HCT116 (cell line): ENCODE measurements at regions not wholly inside any gene's neighbourhood (a gene's known extent, or its start where the extent isn't known, plus 50 kb on each side); places are given as distances from the start of the nearest gene placed in this dataset.

Source experiments
- ATAC-seq: fragments of 200-7000 bp; cut with Tn5 transposase; 2 replicates; pipeline ENCODE4 v1.9.1; 2020; ENCODE audit warnings: mild to moderate bottlenecking, moderate library complexity
- BruUV-seq: library from RNA; stranded (reverse); fragments of 400-500 nt; replicated peaks from 2 replicates; lab custom pipeline; 2021; lab: Mats Ljungman, UMichigan
- CTCF ChIA-PET: fragments of 300-600 bp; sonication (Branson Sonifier 250); formaldehyde crosslinking; loops from one replicate; lab custom pipeline; 2021; ENCODE audit warnings: antibody characterized with exemption; lab: Charles Lee
- POLR2A ChIA-PET: fragments of 300-600, 350-600 bp; sonication (Branson Sonifier 250); formaldehyde crosslinking; loops from one replicate; lab custom pipeline; 2021; ENCODE audit warnings: antibody characterized with exemption; lab: Charles Lee
- RAD21 ChIA-PET, 2 experiments: fragments of 300-600 bp; sonication (Branson Sonifier 250); formaldehyde crosslinking; loops; one replicate each; lab custom pipeline; 2023; ENCODE audit warnings: low total read pairs in 2 of 2; ENCODE audit not compliant: uncharacterized antibody in 2 of 2, unreplicated experiment in 2 of 2, low non-redundant PET in 1 of 2; lab: Charles Lee
- DNase-seq: peaks from one replicate; pipeline ENCODE4 v3.0.0-alpha.2; 2010; ENCODE audit warnings: low read depth, low spot score
- H2AFZ ChIP-seq: fragments of 200-600 bp; shearing (Covaris generic), sonication (generic); 2 replicates; pipeline ENCODE4 v1.6.1; 2017; ENCODE audit warnings: low read depth, mixed run types, mixed read lengths, antibody characterized with exemption, low read length; ENCODE audit not compliant: poor library complexity, severe bottlenecking
- H3K27ac ChIP-seq: 2 replicates; pipeline ENCODE4 v1.5.1; 2012; ENCODE audit warnings: low read depth, low read length
- H3K27me3 ChIP-seq: fragments of 200-600 bp; sonication (generic); 2 replicates; pipeline ENCODE4 v1.6.1; 2016; ENCODE audit warnings: mixed run types, low read length, mixed read lengths; ENCODE audit not compliant: insufficient read depth
- H3K36me3 ChIP-seq, 2 experiments: fragments of 200-500 bp in 1 of 2; fragments of 200-600 bp in 1 of 2; sonication (Bioruptor generic) in 1 of 2; sonication (generic) in 1 of 2; 2 replicates each; pipeline versions ENCODE4 v1.5.1 to v1.6.1; 2014 to 2016; ENCODE audit warnings: low read length in 2 of 2, inconsistent platforms in 1 of 2, mixed read lengths in 1 of 2, mixed run types in 1 of 2; ENCODE audit not compliant: insufficient read depth in 2 of 2, control insufficient read depth in 1 of 2
- H3K4me1 ChIP-seq, 2 experiments: fragments of 200-600 bp in 1 of 2; sonication (generic) in 1 of 2; 2 replicates each; pipeline versions ENCODE4 v1.5.1 to v1.6.1; 2012 to 2017; ENCODE audit warnings: low read length in 2 of 2, inconsistent platforms in 1 of 2, mild to moderate bottlenecking in 1 of 2, mixed read lengths in 1 of 2, mixed run types in 1 of 2, moderate library complexity in 1 of 2; ENCODE audit not compliant: insufficient read depth in 2 of 2, control insufficient read depth in 1 of 2
- H3K4me2 ChIP-seq: fragments of 200-600 bp; sonication (generic); 2 replicates; pipeline ENCODE4 v1.6.1; 2017; ENCODE audit warnings: mixed run types, low read length, mixed read lengths
- H3K4me3 ChIP-seq, 2 experiments: fragments of 200-600 bp in 1 of 2; sonication (generic) in 1 of 2; replicated peaks in 1 of 2; 2 replicates each; pipeline ENCODE4 v1.5.1; 2011 to 2016; ENCODE audit warnings: low read length in 2 of 2, control low read depth in 1 of 2, low read depth in 1 of 2, mild to moderate bottlenecking in 1 of 2, mixed read lengths in 1 of 2, mixed run types in 1 of 2
- H3K79me2 ChIP-seq: fragments of 200-600 bp; sonication (generic); 2 replicates; pipeline ENCODE4 v1.6.1; 2017; ENCODE audit warnings: mild to moderate bottlenecking, mixed run types, low read length, moderate library complexity, mixed read lengths; ENCODE audit not compliant: insufficient read depth
- H3K9ac ChIP-seq: fragments of 200-600 bp; sonication (generic); 2 replicates; pipeline ENCODE4 v1.6.1; 2016; ENCODE audit warnings: low read length, mixed read lengths
- H3K9me2 ChIP-seq: fragments of 200-600 bp; sonication (generic), shearing (Covaris generic); 2 replicates; pipeline ENCODE4 v1.6.1; 2017; ENCODE audit warnings: mixed run types, mild to moderate bottlenecking, moderate library complexity; ENCODE audit not compliant: insufficient read depth
- H3K9me3 ChIP-seq, 2 experiments: fragments of 200-500 bp in 1 of 2; fragments of 200-600 bp in 1 of 2; sonication (Bioruptor generic) in 1 of 2; sonication (generic) in 1 of 2; 2 replicates each; pipeline ENCODE4 v1.6.1; 2014 to 2017; ENCODE audit warnings: low read length in 2 of 2, mixed read lengths in 2 of 2, inconsistent platforms in 1 of 2, low read depth in 1 of 2, mild to moderate bottlenecking in 1 of 2, mixed run types in 1 of 2, moderate library complexity in 1 of 2; ENCODE audit not compliant: control insufficient read depth in 1 of 2, insufficient read depth in 1 of 2
- H4K20me1 ChIP-seq: fragments of 200-600 bp; sonication (generic), shearing (Covaris generic); 2 replicates; pipeline ENCODE4 v1.6.1; 2017; ENCODE audit warnings: mixed run types, mild to moderate bottlenecking, moderate library complexity; ENCODE audit not compliant: insufficient read depth
- CBX3 ChIP-seq: IDR thresholded peaks from 2 replicates; pipeline ENCODE4 v1.6.1; 2012; ENCODE audit warnings: low read depth
- EZH2 ChIP-seq: fragments of 200-600 bp; sonication (generic); IDR thresholded peaks from 2 replicates; pipeline ENCODE4 v1.6.1; 2017; ENCODE audit warnings: antibody characterized with exemption, mixed run types
- EZH2phosphoT487 ChIP-seq: fragments of 200-600 bp; IDR thresholded peaks from 2 replicates; pipeline ENCODE4 v1.6.1; 2018; ENCODE audit warnings: antibody characterized with exemption, borderline replicate concordance
- JUND ChIP-seq: IDR thresholded peaks from 2 replicates; pipeline ENCODE4 v1.6.1; 2012
- POLR2A ChIP-seq: IDR thresholded peaks from 2 replicates; pipeline ENCODE4 v1.7.0; 2011; ENCODE audit warnings: borderline replicate concordance; ENCODE audit not compliant: insufficient read depth, insufficient read length; ENCODE audit errors: extremely low read depth
- RAD21 ChIP-seq: IDR thresholded peaks from 2 replicates; pipeline ENCODE4 v1.6.1; 2012; ENCODE audit warnings: low read depth, mild to moderate bottlenecking
- SIN3A ChIP-seq: IDR thresholded peaks from 2 replicates; pipeline ENCODE4 v1.6.1; 2012; ENCODE audit warnings: low read depth
- SRF ChIP-seq: IDR thresholded peaks from 2 replicates; pipeline ENCODE4 v1.6.1; 2012; ENCODE audit warnings: low read depth
- YY1 ChIP-seq: IDR thresholded peaks from 2 replicates; pipeline ENCODE4 v1.6.1; 2011; ENCODE audit warnings: low read length, low read depth, moderate library complexity, mild to moderate bottlenecking; ENCODE audit not compliant: insufficient replicate concordance; ENCODE audit errors: extremely low read depth
- ZNF274 ChIP-seq: fragments of 200-500 bp; sonication (Bioruptor generic); IDR thresholded peaks from 2 replicates; pipeline ENCODE4 v1.6.1; 2014; ENCODE audit warnings: mild to moderate bottlenecking, low read depth, low read length, inconsistent platforms
- intact Hi-C: fragments of 100-400 bp; cut with micrococcal nuclease; formaldehyde crosslinking; loops from 2 replicates; pipeline ENCODE4 v1.10.0; 2022
- TF ChIP-seq, protein P1 (sequence below): IDR thresholded peaks from 2 replicates; pipeline ENCODE4 v1.6.1; 2012; ENCODE audit warnings: low read depth
- TF ChIP-seq, protein P2 (sequence below), 3 experiments: fragments of 200-600 bp in 1 of 3; sonication (generic) in 1 of 3; IDR thresholded peaks in 2 of 3; conservative IDR thresholded peaks in 1 of 3; 2 replicates each; pipeline ENCODE4 v1.5.1; 2012 to 2017; ENCODE audit warnings: low read depth in 2 of 3, low read length in 2 of 3, antibody characterized with exemption in 1 of 3, borderline replicate concordance in 1 of 3, control low read depth in 1 of 3, mild to moderate bottlenecking in 1 of 3, mixed read lengths in 1 of 3, mixed run types in 1 of 3, moderate library complexity in 1 of 3; ENCODE audit not compliant: insufficient read depth in 1 of 3

GRCh38 chr10:120403109-120403508 is 53.9 kb upstream of the PLPP4 start:
- H3K4me3 ChIP-seq = no peak overlapping the region
- ATAC-seq (no peak), DNase-seq (no peak)
- H3K79me2 ChIP-seq = no peaks in the 10 kb centered on the region
- H3K27ac ChIP-seq = no peak overlapping the region
- TF ChIP-seq JUND (no peak), SIN3A (no peak), YY1 (no peak), RAD21 (no peak), EZH2 (no peak), SRF (no peak), CBX3 (no peak), ZNF274 (no peak), EZH2phosphoT487 (no peak), POLR2A (no peak)
- TF ChIP-seq, protein P1, sequence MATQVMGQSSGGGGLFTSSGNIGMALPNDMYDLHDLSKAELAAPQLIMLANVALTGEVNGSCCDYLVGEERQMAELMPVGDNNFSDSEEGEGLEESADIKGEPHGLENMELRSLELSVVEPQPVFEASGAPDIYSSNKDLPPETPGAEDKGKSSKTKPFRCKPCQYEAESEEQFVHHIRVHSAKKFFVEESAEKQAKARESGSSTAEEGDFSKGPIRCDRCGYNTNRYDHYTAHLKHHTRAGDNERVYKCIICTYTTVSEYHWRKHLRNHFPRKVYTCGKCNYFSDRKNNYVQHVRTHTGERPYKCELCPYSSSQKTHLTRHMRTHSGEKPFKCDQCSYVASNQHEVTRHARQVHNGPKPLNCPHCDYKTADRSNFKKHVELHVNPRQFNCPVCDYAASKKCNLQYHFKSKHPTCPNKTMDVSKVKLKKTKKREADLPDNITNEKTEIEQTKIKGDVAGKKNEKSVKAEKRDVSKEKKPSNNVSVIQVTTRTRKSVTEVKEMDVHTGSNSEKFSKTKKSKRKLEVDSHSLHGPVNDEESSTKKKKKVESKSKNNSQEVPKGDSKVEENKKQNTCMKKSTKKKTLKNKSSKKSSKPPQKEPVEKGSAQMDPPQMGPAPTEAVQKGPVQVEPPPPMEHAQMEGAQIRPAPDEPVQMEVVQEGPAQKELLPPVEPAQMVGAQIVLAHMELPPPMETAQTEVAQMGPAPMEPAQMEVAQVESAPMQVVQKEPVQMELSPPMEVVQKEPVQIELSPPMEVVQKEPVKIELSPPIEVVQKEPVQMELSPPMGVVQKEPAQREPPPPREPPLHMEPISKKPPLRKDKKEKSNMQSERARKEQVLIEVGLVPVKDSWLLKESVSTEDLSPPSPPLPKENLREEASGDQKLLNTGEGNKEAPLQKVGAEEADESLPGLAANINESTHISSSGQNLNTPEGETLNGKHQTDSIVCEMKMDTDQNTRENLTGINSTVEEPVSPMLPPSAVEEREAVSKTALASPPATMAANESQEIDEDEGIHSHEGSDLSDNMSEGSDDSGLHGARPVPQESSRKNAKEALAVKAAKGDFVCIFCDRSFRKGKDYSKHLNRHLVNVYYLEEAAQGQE = no peak
- TF ChIP-seq, protein P2, sequence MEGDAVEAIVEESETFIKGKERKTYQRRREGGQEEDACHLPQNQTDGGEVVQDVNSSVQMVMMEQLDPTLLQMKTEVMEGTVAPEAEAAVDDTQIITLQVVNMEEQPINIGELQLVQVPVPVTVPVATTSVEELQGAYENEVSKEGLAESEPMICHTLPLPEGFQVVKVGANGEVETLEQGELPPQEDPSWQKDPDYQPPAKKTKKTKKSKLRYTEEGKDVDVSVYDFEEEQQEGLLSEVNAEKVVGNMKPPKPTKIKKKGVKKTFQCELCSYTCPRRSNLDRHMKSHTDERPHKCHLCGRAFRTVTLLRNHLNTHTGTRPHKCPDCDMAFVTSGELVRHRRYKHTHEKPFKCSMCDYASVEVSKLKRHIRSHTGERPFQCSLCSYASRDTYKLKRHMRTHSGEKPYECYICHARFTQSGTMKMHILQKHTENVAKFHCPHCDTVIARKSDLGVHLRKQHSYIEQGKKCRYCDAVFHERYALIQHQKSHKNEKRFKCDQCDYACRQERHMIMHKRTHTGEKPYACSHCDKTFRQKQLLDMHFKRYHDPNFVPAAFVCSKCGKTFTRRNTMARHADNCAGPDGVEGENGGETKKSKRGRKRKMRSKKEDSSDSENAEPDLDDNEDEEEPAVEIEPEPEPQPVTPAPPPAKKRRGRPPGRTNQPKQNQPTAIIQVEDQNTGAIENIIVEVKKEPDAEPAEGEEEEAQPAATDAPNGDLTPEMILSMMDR (IDR thresholded peaks at IDR 0.05 in 2 of 3, conservative IDR thresholded peaks at IDR 0.05 in 1 of 3; ENCODE audit: borderline replicate concordance in 1 of 3, insufficient read depth in 1 of 3, low read depth in 2 of 3, low read length in 2 of 3) = no peak
- ChIA-PET RAD21 (no interaction called here), CTCF (no interaction called here), POLR2A (no interaction called here)
- no peak overlapping the region for H2AFZ ChIP-seq
- no peaks in the 10 kb centered on the region for H3K36me3 ChIP-seq
- no peak overlapping the region for H3K9ac ChIP-seq
- H3K4me2 ChIP-seq = no peak overlapping the region
- intact Hi-C loops = no loop called here
- no peaks in the 10 kb centered on the region for H3K9me2 ChIP-seq
- no peaks in the 10 kb centered on the region for H3K9me3 ChIP-seq
- H4K20me1 ChIP-seq = no peaks in the 10 kb centered on the region; the same call in 1 of the 2 replicates
- H3K27me3 ChIP-seq = peaks cover 13% of the 10 kb centered on the region; the same call in 1 of the 2 replicates
- no peaks in the 10 kb centered on the region for H3K4me1 ChIP-seq
- no TSS peak for BruUV-seq
